Left lung (tissue), 4 donors: ENCODE measurements at regions not wholly inside any gene's neighbourhood (a gene's known extent, or its start where the extent isn't known, plus 50 kb on each side); places are given as distances from the start of the nearest gene placed in this dataset.
A peak's percentile ranks its signal among the peaks of the same experiment; 100 is the strongest.

Experiments used
- ATAC-seq: fragments of 200-7000 bp; cut with Tn5 transposase; one replicate; pipeline ENCODE4 v1.9.1; 2020; ENCODE audit warnings: moderate library complexity
- DNase-seq, 4 donors: peaks; one replicate each; pipeline ENCODE4 v3.0.0-alpha.2; 2013 to 2020
- H3K27ac ChIP-seq, 2 donors: fragments of 200-600 bp; sonication (generic) in 1 of 2; one replicate each; pipeline versions ENCODE4 v1.5.0 to v1.8.0; 2020 to 2021
- H3K27me3 ChIP-seq, 2 donors: fragments of 200-600 bp; sonication (generic) in 1 of 2; one replicate each; pipeline versions ENCODE4 v1.5.0 to v1.8.0; 2020 to 2021
- H3K36me3 ChIP-seq, 2 donors: fragments of 200-600 bp; sonication (generic) in 1 of 2; one replicate each; pipeline versions ENCODE4 v1.5.0 to v1.8.0; 2020 to 2021
- H3K4me1 ChIP-seq, 2 donors: fragments of 200-600 bp; one replicate each; pipeline ENCODE4 v1.8.0; 2021
- H3K4me3 ChIP-seq, 2 donors: fragments of 200-600 bp; sonication (generic) in 1 of 2; one replicate each; pipeline versions ENCODE4 v1.5.0 to v1.8.0; 2020 to 2021; ENCODE audit warnings: mild to moderate bottlenecking in 1 of 2
- H3K9me3 ChIP-seq, 2 donors: fragments of 200-600 bp; sonication (generic) in 1 of 2; one replicate each; pipeline versions ENCODE4 v1.5.0 to v1.8.0; 2020 to 2021
- CTCF ChIP-seq, 2 donors: fragments of 200-600 bp; sonication (generic) in 1 of 2; IDR thresholded peaks; one replicate each; pipeline versions ENCODE4 v1.5.0 to v1.8.0; 2021; ENCODE audit warnings: antibody characterized with exemption in 2 of 2
- intact Hi-C, 2 donors: fragments of 100-400 bp; cut with DNase I; formaldehyde crosslinking; loops; one replicate each; pipeline versions ENCODE4 v1.11.2 to v1.14.2; 2022
- donor health status: DM: no; HTN: yes; CAD: no.
- donor health status: DM: no; HTN: no; CAD: no.

DNA sequence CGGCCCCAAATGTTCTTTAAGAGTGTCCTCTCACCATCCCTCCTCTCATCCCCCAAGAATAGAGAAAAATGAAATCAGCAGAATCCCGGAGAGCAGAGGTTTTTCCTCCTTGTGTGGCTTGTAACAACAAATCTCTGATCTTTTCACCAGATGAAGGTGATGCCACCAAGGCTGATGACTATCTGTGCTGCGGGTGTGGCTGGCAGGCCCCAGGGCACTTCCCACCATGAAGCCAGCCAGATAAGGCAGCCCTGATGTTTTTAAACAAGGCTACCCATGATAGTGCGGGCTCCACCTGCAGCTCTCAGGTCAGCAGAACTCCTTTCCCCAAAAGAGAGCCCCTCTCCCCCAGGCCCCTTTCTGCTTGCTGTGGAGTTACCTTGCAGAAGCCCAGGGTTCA lies 58.0 kb upstream of the PARP11 start:
- Histone ChIP-seq H3K4me3 (no peak overlapping the region), H3K36me3 (no peaks in the 10 kb centered on the region), H3K9me3 (no peaks in the 10 kb centered on the region), H3K27me3 (peaks cover 0 to 56% of the 10 kb centered on the region in 2 donors), H3K27ac (no peak overlapping the region), H3K4me1 (no peaks in the 10 kb centered on the region)
- intact Hi-C loops: no loop called here
- TF ChIP-seq CTCF (IDR thresholded peaks at IDR 0.05): no peak
- ATAC-seq: no peak
- DNase-seq: no peak

- intact Hi-C loops: no loop called here
- Histone ChIP-seq H3K4me3 (no peak overlapping the region), H3K27ac (no peak overlapping the region), H3K9me3 (no peaks in the 10 kb centered on the region), H3K27me3 (peaks cover 0 to 63% of the 10 kb centered on the region in 2 donors), H3K36me3 (no peaks in the 10 kb centered on the region), H3K4me1 (no peaks in the 10 kb centered on the region)
- DNase-seq: no peak
- TF ChIP-seq CTCF (IDR thresholded peaks at IDR 0.05): no peak
- ATAC-seq: no peak
Measured at GRCh38 chr12:3929875-3930615, 56.8 kb upstream of the PARP11 start.

DNA sequence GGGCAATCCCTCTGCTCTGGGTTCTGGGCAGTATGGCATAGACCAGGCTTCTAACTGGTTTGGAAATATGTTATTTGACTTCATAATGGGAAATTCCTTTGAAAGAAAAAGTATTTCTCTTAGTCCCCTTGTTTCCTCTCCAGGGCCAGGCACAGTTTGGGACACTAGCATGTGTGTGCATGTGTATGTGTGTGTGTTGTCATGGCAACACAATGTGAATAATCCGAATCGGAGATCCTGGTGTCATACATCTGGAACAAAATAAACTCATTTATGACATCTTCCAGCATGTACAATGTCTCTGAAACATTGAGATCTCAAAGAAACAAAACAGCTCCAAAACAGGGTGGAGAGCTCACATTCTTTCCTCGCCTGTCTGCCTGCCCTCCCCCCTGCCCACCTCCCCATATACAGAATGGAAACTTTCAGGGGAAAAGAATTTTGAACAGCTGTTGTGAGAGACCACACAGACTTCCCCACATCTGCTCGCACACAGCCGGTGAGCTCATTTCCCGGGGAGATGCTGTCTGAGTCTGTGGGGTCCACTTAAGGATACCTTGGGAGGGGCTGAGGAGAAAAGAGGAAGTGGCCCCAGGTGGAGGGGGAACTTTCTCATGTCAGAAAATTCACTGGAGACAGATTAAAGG lies 55.5 kb upstream of the PARP11 start:
- peaks cover 0 to 72% of the 10 kb centered on the region in 2 donors for H3K27me3 ChIP-seq
- H3K27ac ChIP-seq: no peak overlapping the region
- intact Hi-C loops: no loop called here
- no peak overlapping the region for H3K4me3 ChIP-seq
- no peak for ATAC-seq
- DNase-seq: peak in 2 of 4 donors; percentile 31 to 49
- H3K9me3 ChIP-seq: no peaks in the 10 kb centered on the region
- H3K4me1 ChIP-seq: no peaks in the 10 kb centered on the region
- no peaks in the 10 kb centered on the region for H3K36me3 ChIP-seq
- TF ChIP-seq CTCF (IDR thresholded peaks at IDR 0.05): no peak

- intact Hi-C loops: no loop called here
- no peak overlapping the region for H3K27ac ChIP-seq
- H3K27me3 ChIP-seq: peaks cover 5 to 58% of the 10 kb centered on the region in 2 donors
- H3K4me3 ChIP-seq: no peak overlapping the region
- ATAC-seq: no peak
- no peak for DNase-seq
- no peak for TF ChIP-seq CTCF (IDR thresholded peaks at IDR 0.05)
- H3K36me3 ChIP-seq: no peaks in the 10 kb centered on the region
- H3K4me1 ChIP-seq: no peaks in the 10 kb centered on the region
- H3K9me3 ChIP-seq: no peaks in the 10 kb centered on the region
Measured at GRCh38 chr12:3925621-3926020, 52.4 kb upstream of the PARP11 start.

- no peaks in the 10 kb centered on the region for H3K36me3 ChIP-seq
- H3K27me3 ChIP-seq: peaks cover 5 to 58% of the 10 kb centered on the region in 2 donors
- intact Hi-C loops: no loop called here
- no peak overlapping the region for H3K27ac ChIP-seq
- ATAC-seq (no peak), DNase-seq (no peak)
- no peaks in the 10 kb centered on the region for H3K4me1 ChIP-seq
- H3K9me3 ChIP-seq: no peaks in the 10 kb centered on the region
- TF ChIP-seq CTCF (IDR thresholded peaks at IDR 0.05): no peak
- no peak overlapping the region for H3K4me3 ChIP-seq
Measured at GRCh38 chr12:3924761-3925160, 51.6 kb upstream of the PARP11 start.
